DMS153 treated with DMSO at 0.1 percent for 48 hours (cell line): ENCODE measurements at regions not wholly inside any gene's neighbourhood (a gene's known extent, or its start where the extent isn't known, plus 50 kb on each side); places are given as distances from the start of the nearest gene placed in this dataset.

Source experiments
- DNase-seq: peaks from one replicate; lab custom pipeline; 2025; ENCODE audit not compliant: unreplicated experiment; lab: John Stamatoyannopoulos, UW

- no peak for DNase-seq
These were observed 156.4 kb upstream of the ITGA4 start for GRCh38 chr2:181300600-181301291.

- no peak for DNase-seq
These were observed 153.0 kb upstream of the ITGA4 start for GRCh38 chr2:181304011-181304844.

- DNase-seq, result peak; percentile 40
These were observed 151.7 kb upstream of the ITGA4 start for GRCh38 chr2:181305301-181306123.

GRCh38 chr2:181306785-181307184 is 150.4 kb upstream of the ITGA4 start:
- DNase-seq, result no peak

GRCh38 chr2:181307203-181307991 is 149.8 kb upstream of the ITGA4 start:
- DNase-seq, result no peak

GRCh38 chr2:181308766-181309515 is 148.2 kb upstream of the ITGA4 start:
- DNase-seq, result no peak

- DNase-seq, result no peak
These were observed 147.6 kb upstream of the ITGA4 start for GRCh38 chr2:181309586-181309985.

- no peak for DNase-seq
These were observed 146.2 kb upstream of the ITGA4 start for GRCh38 chr2:181310967-181311366.

- DNase-seq, result no peak
These were observed 145.3 kb upstream of the ITGA4 start for GRCh38 chr2:181311837-181312236.

GRCh38 chr2:181312515-181312927 is 144.7 kb upstream of the ITGA4 start:
- DNase-seq, result no peak

GRCh38 chr2:181313845-181314244 is 143.3 kb upstream of the ITGA4 start:
- DNase-seq, result no peak

GRCh38 chr2:181314551-181314950 is 142.6 kb upstream of the ITGA4 start:
- no peak for DNase-seq

GRCh38 chr2:181317511-181317910 is 139.7 kb upstream of the ITGA4 start:
- no peak for DNase-seq

GRCh38 chr2:181318504-181319280 is 138.5 kb upstream of the ITGA4 start:
- no peak for DNase-seq

- DNase-seq, result no peak
These were observed 137.9 kb upstream of the ITGA4 start for GRCh38 chr2:181319286-181319685.

GRCh38 chr2:181320638-181321037 is 136.5 kb upstream of the ITGA4 start:
- DNase-seq, result no peak

- no peak for DNase-seq
These were observed 132.3 kb upstream of the ITGA4 start for GRCh38 chr2:181324912-181325311.

- no peak for DNase-seq
These were observed 130.5 kb upstream of the ITGA4 start for GRCh38 chr2:181326661-181327060.

GRCh38 chr2:181330286-181330685 is 126.9 kb upstream of the ITGA4 start:
- no peak for DNase-seq
